Thyroid gland (tissue), 4 donors: ENCODE measurements at regions not wholly inside any gene's neighbourhood (a gene's known extent, or its start where the extent isn't known, plus 50 kb on each side); places are given as distances from the start of the nearest gene placed in this dataset.

ENCODE experiments used
- DNase-seq, 2 donors: peaks; one replicate each; pipeline ENCODE4 v3.0.0-alpha.2; 2019
- H3K27ac ChIP-seq, 3 donors: fragments of 200-600 bp; sonication (generic); 1 replicate in 2 of 3; 2 replicates in 1 of 3; pipeline ENCODE4 v1.5.1; 2016 to 2019; ENCODE audit warnings: mild to moderate bottlenecking in 1 of 3, moderate library complexity in 1 of 3
- H3K27me3 ChIP-seq: fragments of 200-600 bp; sonication (generic); one replicate; pipeline ENCODE4 v1.5.1; 2019
- H3K36me3 ChIP-seq, 2 donors: fragments of 200-600 bp; sonication (generic); one replicate each; pipeline ENCODE4 v1.5.1; 2016 to 2019
- H3K4me1 ChIP-seq, 2 donors: fragments of 200-600 bp; sonication (generic); one replicate each; pipeline ENCODE4 v1.5.1; 2017 to 2019
- H3K4me3 ChIP-seq, 3 donors: fragments of 200-600 bp; sonication (generic); replicated peaks in 1 of 3; 1 replicate in 2 of 3; 2 replicates in 1 of 3; pipeline ENCODE4 v1.5.1; 2016; ENCODE audit warnings: mild to moderate bottlenecking in 1 of 3
- H3K9me3 ChIP-seq: fragments of 200-600 bp; sonication (generic); one replicate; pipeline ENCODE4 v1.5.1; 2017
- POLR2A ChIP-seq, 2 donors: fragments of 450-650 bp; IDR thresholded peaks; one replicate each; pipeline ENCODE4 v1.6.1; 2017; ENCODE audit warnings: antibody characterized with exemption in 2 of 2, mild to moderate bottlenecking in 2 of 2, moderate library complexity in 1 of 2
- WGBS, 2 donors: methylation state at CpG; one replicate each; pipeline ENCODE4 v1.1.5; 2017; 5-methylcytosine and 5-hydroxymethylcytosine counted together
- intact Hi-C: fragments of 100-400 bp; cut with DNase I; formaldehyde crosslinking; loops from one replicate; pipeline ENCODE4 v1.15.1; 2023
- TF ChIP-seq, protein P1 (sequence below), 6 experiments: fragments of 200-600 bp in 3 of 6; fragments of 450-650 bp in 3 of 6; sonication (generic) in 3 of 6; IDR thresholded peaks; one replicate each; pipeline ENCODE4 v1.5.1; 2016 to 2019; ENCODE audit warnings: antibody characterized with exemption in 6 of 6, mild to moderate bottlenecking in 2 of 6, inconsistent platforms in 1 of 6, moderate library complexity in 1 of 6

GRCh38 chr12:84492351-84492883 is 420.2 kb downstream of the SLC6A15 start:
- TF ChIP-seq POLR2A (IDR thresholded peaks at IDR 0.05) = no peak
- TF ChIP-seq, protein P1, sequence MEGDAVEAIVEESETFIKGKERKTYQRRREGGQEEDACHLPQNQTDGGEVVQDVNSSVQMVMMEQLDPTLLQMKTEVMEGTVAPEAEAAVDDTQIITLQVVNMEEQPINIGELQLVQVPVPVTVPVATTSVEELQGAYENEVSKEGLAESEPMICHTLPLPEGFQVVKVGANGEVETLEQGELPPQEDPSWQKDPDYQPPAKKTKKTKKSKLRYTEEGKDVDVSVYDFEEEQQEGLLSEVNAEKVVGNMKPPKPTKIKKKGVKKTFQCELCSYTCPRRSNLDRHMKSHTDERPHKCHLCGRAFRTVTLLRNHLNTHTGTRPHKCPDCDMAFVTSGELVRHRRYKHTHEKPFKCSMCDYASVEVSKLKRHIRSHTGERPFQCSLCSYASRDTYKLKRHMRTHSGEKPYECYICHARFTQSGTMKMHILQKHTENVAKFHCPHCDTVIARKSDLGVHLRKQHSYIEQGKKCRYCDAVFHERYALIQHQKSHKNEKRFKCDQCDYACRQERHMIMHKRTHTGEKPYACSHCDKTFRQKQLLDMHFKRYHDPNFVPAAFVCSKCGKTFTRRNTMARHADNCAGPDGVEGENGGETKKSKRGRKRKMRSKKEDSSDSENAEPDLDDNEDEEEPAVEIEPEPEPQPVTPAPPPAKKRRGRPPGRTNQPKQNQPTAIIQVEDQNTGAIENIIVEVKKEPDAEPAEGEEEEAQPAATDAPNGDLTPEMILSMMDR (IDR thresholded peaks at IDR 0.05) = no peak
- DNase-seq = no peak
- no peaks in the 10 kb centered on the region for H3K27me3 ChIP-seq
- H3K9me3 ChIP-seq = no peaks in the 10 kb centered on the region
- H3K4me1 ChIP-seq = no peaks in the 10 kb centered on the region
- 70 to 76% methylated on average over 3 of the region's 3 CpGs for WGBS, 2 donors
- H3K4me3 ChIP-seq = no peak overlapping the region
- intact Hi-C loops = no loop called here
- no peak overlapping the region for H3K27ac ChIP-seq
- H3K36me3 ChIP-seq = no peaks in the 10 kb centered on the region

- 90 to 91% methylated on average over 2 of the region's 2 CpGs for WGBS, 2 donors
- Histone ChIP-seq H3K4me1 (no peaks in the 10 kb centered on the region), H3K27ac (no peak overlapping the region), H3K36me3 (no peaks in the 10 kb centered on the region), H3K4me3 (no peak overlapping the region), H3K9me3 (no peaks in the 10 kb centered on the region), H3K27me3 (no peaks in the 10 kb centered on the region)
- intact Hi-C loops = no loop called here
- no peak for DNase-seq
- TF ChIP-seq, protein P1 (IDR thresholded peaks at IDR 0.05) = no peak
- TF ChIP-seq POLR2A (IDR thresholded peaks at IDR 0.05) = no peak
Measured at GRCh38 chr12:84484798-84485197, 427.8 kb downstream of the SLC6A15 start.

DNA sequence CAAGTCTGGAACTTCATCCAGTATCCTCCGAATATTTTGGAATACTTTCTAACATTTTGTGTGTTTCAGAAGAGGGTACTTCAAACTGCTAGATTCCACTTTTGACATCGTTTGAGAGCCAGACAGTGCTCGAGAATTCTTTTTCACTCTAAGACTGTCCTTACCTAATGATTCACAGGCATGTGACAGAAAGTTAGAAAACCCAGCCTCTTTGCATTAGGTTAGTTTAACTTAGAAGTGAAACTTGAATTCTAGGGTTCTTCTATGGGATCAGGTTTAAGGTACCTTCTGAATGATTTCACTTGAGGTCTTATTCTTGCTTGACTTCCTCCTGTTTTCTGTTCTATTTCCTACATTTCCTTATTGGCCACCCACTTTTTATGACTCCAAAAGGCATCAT is 431.8 kb downstream of the SLC6A15 start:
- TF ChIP-seq, protein P1 (IDR thresholded peaks at IDR 0.05) = no peak
- TF ChIP-seq POLR2A (IDR thresholded peaks at IDR 0.05) = no peak
- DNase-seq = no peak
- WGBS, 2 donors = 34 to 35% methylated on average over 3 of the region's 3 CpGs
- Histone ChIP-seq H3K4me3 (no peak overlapping the region), H3K27me3 (no peaks in the 10 kb centered on the region), H3K4me1 (no peaks in the 10 kb centered on the region), H3K36me3 (no peaks in the 10 kb centered on the region), H3K27ac (peak overlapping the region in 1 of 3 donors; percentile 2), H3K9me3 (no peaks in the 10 kb centered on the region)
- intact Hi-C loops = no loop called here

DNA sequence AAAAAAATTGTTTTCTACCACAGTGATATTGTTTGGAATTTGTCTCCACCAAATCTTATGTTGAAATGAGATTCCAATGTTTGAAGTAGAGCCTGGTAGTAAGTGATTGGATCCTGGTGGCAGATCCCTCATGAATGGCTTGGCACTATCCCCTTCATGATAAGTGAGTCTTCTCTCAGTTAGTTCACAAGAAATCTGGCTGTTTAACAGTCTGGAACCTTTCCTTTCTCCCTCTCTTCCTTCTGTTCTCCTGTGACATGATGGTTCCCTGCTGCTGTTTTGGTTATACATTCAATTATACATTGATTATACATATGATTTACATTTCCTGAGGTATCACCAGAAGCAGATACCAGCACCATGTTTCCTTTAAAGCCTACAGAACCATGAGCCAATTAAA is 442.2 kb downstream of the SLC6A15 start:
- TF ChIP-seq POLR2A (IDR thresholded peaks at IDR 0.05) = no peak
- TF ChIP-seq, protein P1 (IDR thresholded peaks at IDR 0.05) = no peak
- no peaks in the 10 kb centered on the region for H3K9me3 ChIP-seq
- intact Hi-C loops = no loop called here

DNA sequence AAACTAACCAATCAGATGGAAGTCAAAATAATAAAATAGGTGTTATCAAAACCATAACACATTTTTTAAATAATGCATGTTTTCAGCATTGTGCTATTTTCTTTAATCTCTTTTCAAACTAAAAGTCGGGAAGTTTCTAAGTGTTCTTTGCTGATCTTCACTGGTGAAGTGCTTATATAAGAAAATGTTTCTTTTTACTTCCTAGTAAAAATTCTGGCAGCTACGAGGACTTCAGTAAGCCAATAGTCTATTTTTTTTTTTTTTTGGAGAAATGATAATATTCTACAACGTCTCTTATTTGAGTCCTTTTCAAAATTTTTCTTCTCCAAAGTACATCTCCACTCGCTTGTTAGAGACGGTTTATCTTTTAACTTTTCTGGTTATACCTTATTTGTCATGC is 448.0 kb downstream of the SLC6A15 start:
- WGBS, 2 donors = 39 to 49% methylated on average over 5 of the region's 5 CpGs
- intact Hi-C loops = no loop called here

More for the DNA sequence above, 442.2 kb downstream of the SLC6A15 start:
- Histone ChIP-seq H3K36me3 (no peaks in the 10 kb centered on the region), H3K27ac (no peak overlapping the region), H3K27me3 (no peaks in the 10 kb centered on the region), H3K4me3 (no peak overlapping the region), H3K4me1 (no peaks in the 10 kb centered on the region)
- DNase-seq = no peak

More for the DNA sequence above, 448.0 kb downstream of the SLC6A15 start:
- no peak overlapping the region for H3K27ac ChIP-seq
- DNase-seq = no peak
- TF ChIP-seq, protein P1 (IDR thresholded peaks at IDR 0.05) = no peak
- no peak for TF ChIP-seq POLR2A (IDR thresholded peaks at IDR 0.05)
- no peaks in the 10 kb centered on the region for H3K4me1 ChIP-seq
- no peaks in the 10 kb centered on the region for H3K9me3 ChIP-seq
- H3K27me3 ChIP-seq = no peaks in the 10 kb centered on the region
- H3K4me3 ChIP-seq = no peak overlapping the region
- no peaks in the 10 kb centered on the region for H3K36me3 ChIP-seq
